Stomach (tissue), 4 donors: ENCODE measurements at regions not wholly inside any gene's neighbourhood (a gene's known extent, or its start where the extent isn't known, plus 50 kb on each side); places are given as distances from the start of the nearest gene placed in this dataset.

Source experiments
- EP300 ChIP-seq: sonication (generic); formaldehyde crosslinking; IDR thresholded peaks from one replicate; pipeline ENCODE4 v1.6.1; 2017; ENCODE audit warnings: antibody characterized with exemption
- TF ChIP-seq, protein P1 (sequence below), 7 experiments: fragments of 450-650 bp in 4 of 7; fragments of 200-600 bp in 3 of 7; sonication (generic) in 3 of 7; IDR thresholded peaks; one replicate each; pipeline ENCODE4 v1.5.1; 2016 to 2019; ENCODE audit warnings: antibody characterized with exemption in 7 of 7, control low read depth in 2 of 7, mild to moderate bottlenecking in 1 of 7

DNA sequence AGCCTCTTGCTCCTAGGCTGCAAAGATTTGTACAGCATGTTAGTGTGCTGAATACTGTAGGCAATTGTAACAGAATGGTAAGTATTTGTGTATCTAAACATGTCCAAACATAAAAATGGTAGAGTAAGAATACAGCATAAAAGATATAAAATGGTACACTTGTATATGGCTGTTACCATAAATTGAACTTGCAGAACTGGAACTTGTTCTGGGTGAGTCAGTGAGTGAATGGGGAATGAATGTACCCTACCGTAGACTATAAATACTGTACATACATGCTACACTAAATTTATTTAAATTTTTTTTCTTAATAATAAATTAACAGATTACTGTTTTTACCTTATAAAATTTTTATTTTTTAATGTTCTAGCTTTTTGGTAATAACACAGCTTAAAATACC, 858.7 kb downstream of the ROBO2 start:
- no peak for TF ChIP-seq EP300
- TF ChIP-seq, protein P1, sequence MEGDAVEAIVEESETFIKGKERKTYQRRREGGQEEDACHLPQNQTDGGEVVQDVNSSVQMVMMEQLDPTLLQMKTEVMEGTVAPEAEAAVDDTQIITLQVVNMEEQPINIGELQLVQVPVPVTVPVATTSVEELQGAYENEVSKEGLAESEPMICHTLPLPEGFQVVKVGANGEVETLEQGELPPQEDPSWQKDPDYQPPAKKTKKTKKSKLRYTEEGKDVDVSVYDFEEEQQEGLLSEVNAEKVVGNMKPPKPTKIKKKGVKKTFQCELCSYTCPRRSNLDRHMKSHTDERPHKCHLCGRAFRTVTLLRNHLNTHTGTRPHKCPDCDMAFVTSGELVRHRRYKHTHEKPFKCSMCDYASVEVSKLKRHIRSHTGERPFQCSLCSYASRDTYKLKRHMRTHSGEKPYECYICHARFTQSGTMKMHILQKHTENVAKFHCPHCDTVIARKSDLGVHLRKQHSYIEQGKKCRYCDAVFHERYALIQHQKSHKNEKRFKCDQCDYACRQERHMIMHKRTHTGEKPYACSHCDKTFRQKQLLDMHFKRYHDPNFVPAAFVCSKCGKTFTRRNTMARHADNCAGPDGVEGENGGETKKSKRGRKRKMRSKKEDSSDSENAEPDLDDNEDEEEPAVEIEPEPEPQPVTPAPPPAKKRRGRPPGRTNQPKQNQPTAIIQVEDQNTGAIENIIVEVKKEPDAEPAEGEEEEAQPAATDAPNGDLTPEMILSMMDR (IDR thresholded peaks at IDR 0.05): no peak
